MM.1S (cell line): ENCODE measurements at regions not wholly inside any gene's neighbourhood (a gene's known extent, or its start where the extent isn't known, plus 50 kb on each side); places are given as distances from the start of the nearest gene placed in this dataset.

ENCODE experiments used
- DNase-seq: peaks from one replicate; pipeline ENCODE4 v3.0.0-alpha.2; 2015
- H2AFZ ChIP-seq: fragments of 300-600 bp; sonication (generic); 2 replicates; pipeline ENCODE4 v1.6.0; 2016; ENCODE audit warnings: antibody characterized with exemption, low read length
- H3F3A ChIP-seq: fragments of 300-600 bp; sonication (generic); 2 replicates; pipeline ENCODE4 v1.6.1; 2016; ENCODE audit warnings: mild to moderate bottlenecking, antibody characterized with exemption, low read length, moderate library complexity, mixed read lengths; ENCODE audit not compliant: insufficient read depth
- H3K27ac ChIP-seq: fragments of 300-600 bp; sonication (generic); 2 replicates; pipeline ENCODE4 v1.5.1; 2016; ENCODE audit warnings: mild to moderate bottlenecking, low read length
- H3K27me3 ChIP-seq: fragments of 300-600 bp; sonication (generic); replicated peaks from 2 replicates; pipeline ENCODE4 v1.6.0; 2016; ENCODE audit warnings: low read length; ENCODE audit not compliant: insufficient read depth
- H3K36me3 ChIP-seq: fragments of 300-600 bp; sonication (generic); replicated peaks from 2 replicates; pipeline ENCODE4 v1.6.1; 2016; ENCODE audit warnings: mild to moderate bottlenecking, low read length, mixed read lengths; ENCODE audit not compliant: insufficient read depth
- H3K4me1 ChIP-seq: fragments of 300-600 bp; sonication (generic); 2 replicates; pipeline ENCODE4 v1.6.1; 2016; ENCODE audit warnings: low read length, mixed read lengths
- H3K4me2 ChIP-seq: fragments of 300-600 bp; sonication (generic); 2 replicates; pipeline ENCODE4 v1.6.0; 2016; ENCODE audit warnings: low read depth, low read length
- H3K4me3 ChIP-seq: fragments of 300-600 bp; sonication (generic); 2 replicates; pipeline ENCODE4 v1.5.1; 2016; ENCODE audit warnings: low read length, mixed read lengths
- H3K79me2 ChIP-seq: fragments of 300-600 bp; sonication (generic); 2 replicates; pipeline ENCODE4 v1.6.1; 2016; ENCODE audit warnings: mixed run types, low read length, mixed read lengths
- H3K9ac ChIP-seq: fragments of 300-600 bp; sonication (generic); 2 replicates; pipeline ENCODE4 v1.6.1; 2016; ENCODE audit warnings: low read length, mixed read lengths
- H3K9me2 ChIP-seq: fragments of 300-600 bp; sonication (generic); replicated peaks from 2 replicates; pipeline ENCODE4 v1.6.1; 2016; ENCODE audit warnings: mild to moderate bottlenecking, low read length, mixed read lengths; ENCODE audit not compliant: insufficient read depth
- H3K9me3 ChIP-seq: fragments of 300-600 bp; sonication (generic); replicated peaks from 2 replicates; pipeline ENCODE4 v1.6.1; 2016; ENCODE audit warnings: mild to moderate bottlenecking, low read length, mixed read lengths; ENCODE audit not compliant: insufficient read depth
- H4K20me1 ChIP-seq: fragments of 300-600 bp; sonication (generic); 2 replicates; pipeline ENCODE4 v1.6.1; 2016; ENCODE audit warnings: mild to moderate bottlenecking, low read length, moderate library complexity, mixed read lengths; ENCODE audit not compliant: insufficient read depth
- CTCF ChIP-seq: fragments of 300-600 bp; sonication (generic); IDR thresholded peaks from 2 replicates; pipeline ENCODE4 v1.5.1; 2016; ENCODE audit warnings: antibody characterized with exemption, low read length, mixed read lengths
- EZH2 ChIP-seq: fragments of 300-600 bp; sonication (generic); optimal IDR thresholded peaks from 2 replicates; pipeline ENCODE3; 2017; ENCODE audit warnings: low read depth, mild to moderate bottlenecking, antibody characterized with exemption, low read length, mixed read lengths
- EZH2phosphoT487 ChIP-seq: fragments of 300-600 bp; sonication (generic); IDR thresholded peaks from 2 replicates; pipeline ENCODE4 v1.6.1; 2018; ENCODE audit warnings: antibody characterized with exemption, low read length

DNA sequence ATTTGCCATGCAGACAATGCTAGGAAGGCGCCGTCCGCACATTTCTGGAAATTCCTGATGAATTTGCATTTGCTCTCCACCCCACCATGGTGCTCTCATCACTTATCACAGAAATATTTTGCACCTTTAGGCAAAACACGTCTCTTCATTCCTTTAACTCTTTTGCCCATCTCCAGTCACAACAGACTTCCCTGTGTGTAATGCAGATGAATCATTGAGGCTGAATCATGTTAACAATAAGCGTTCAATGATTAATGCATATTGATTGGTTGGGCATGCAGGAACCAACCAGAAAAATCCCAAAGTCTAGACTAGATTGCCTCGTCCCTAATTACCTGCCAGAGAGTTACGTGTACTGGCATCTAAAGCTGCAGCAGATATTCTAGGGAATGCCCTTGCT, 80.0 kb upstream of the ATXN1 start:
- H3K36me3 ChIP-seq: no peaks in the 10 kb centered on the region
- H3K4me1 ChIP-seq: 0 out of 2 replicates have a peak, but pooled peaks cover 7% of the 10 kb centered on the region
- H3K27me3 ChIP-seq: no peaks in the 10 kb centered on the region
- no peak overlapping the region for H3K9ac ChIP-seq
- H3K4me2 ChIP-seq: no peak overlapping the region
- no peak overlapping the region for H3K27ac ChIP-seq
- no peak for TF ChIP-seq EZH2
- TF ChIP-seq CTCF: no peak
- TF ChIP-seq EZH2phosphoT487: no peak
- H3K9me3 ChIP-seq: no peaks in the 10 kb centered on the region
- H3K4me3 ChIP-seq: no peak overlapping the region
- DNase-seq: no peak
- no peaks in the 10 kb centered on the region for H3K79me2 ChIP-seq
- no peaks in the 10 kb centered on the region for H4K20me1 ChIP-seq
- peaks cover 5% of the 10 kb centered on the region; the same call in 1 of the 2 replicates for H3F3A ChIP-seq
- H3K9me2 ChIP-seq: no peaks in the 10 kb centered on the region
- no peak overlapping the region for H2AFZ ChIP-seq

- H3K9me2 ChIP-seq: no peaks in the 10 kb centered on the region
- H3F3A ChIP-seq: peaks cover 8% of the 10 kb centered on the region; the same call in 1 of the 2 replicates
- no peak overlapping the region for H3K9ac ChIP-seq
- H3K36me3 ChIP-seq: no peaks in the 10 kb centered on the region
- no peaks in the 10 kb centered on the region for H3K79me2 ChIP-seq
- no peak overlapping the region for H2AFZ ChIP-seq
- H3K4me2 ChIP-seq: no peak overlapping the region
- no peaks in the 10 kb centered on the region for H4K20me1 ChIP-seq
- DNase-seq: no peak
- H3K27ac ChIP-seq: no peak overlapping the region
- H3K4me3 ChIP-seq: no peak overlapping the region
- H3K4me1 ChIP-seq: peaks cover 11% of the 10 kb centered on the region; the same call in 1 of the 2 replicates
- H3K9me3 ChIP-seq: no peaks in the 10 kb centered on the region
- no peak for TF ChIP-seq CTCF
- no peak for TF ChIP-seq EZH2
- no peaks in the 10 kb centered on the region for H3K27me3 ChIP-seq
Measured at GRCh38 chr6:16840725-16841124, 79.5 kb upstream of the ATXN1 start.

DNA sequence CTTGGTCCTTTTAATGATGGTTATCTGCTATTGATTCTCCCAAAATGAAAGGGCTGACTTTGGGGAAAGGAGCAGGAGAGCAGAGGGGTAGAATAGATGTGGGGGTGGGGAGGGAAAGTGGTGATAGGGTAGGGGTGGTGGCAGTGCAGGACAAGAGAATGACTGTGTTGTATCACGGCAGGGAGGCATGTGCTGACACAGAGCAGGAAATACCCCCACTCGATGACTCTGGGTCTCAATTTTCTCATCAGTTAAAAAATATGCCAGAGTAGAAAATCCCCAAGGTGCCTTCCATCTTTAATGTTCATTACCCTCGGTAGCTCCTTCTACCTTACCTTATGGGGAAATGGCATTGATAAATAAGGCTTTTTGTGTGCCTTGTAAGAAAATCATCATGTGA, 79.0 kb upstream of the ATXN1 start:
- H3K9me2 ChIP-seq: no peaks in the 10 kb centered on the region
- no peaks in the 10 kb centered on the region for H4K20me1 ChIP-seq
- H3K9me3 ChIP-seq: no peaks in the 10 kb centered on the region
- DNase-seq: no peak
- TF ChIP-seq EZH2phosphoT487 (no peak), EZH2 (no peak), CTCF (no peak)
- H3K4me3 ChIP-seq: no peak overlapping the region
- no peak overlapping the region for H3K9ac ChIP-seq
- H3K36me3 ChIP-seq: no peaks in the 10 kb centered on the region
- no peaks in the 10 kb centered on the region for H3K27me3 ChIP-seq
- H3K4me1 ChIP-seq: peaks cover 12% of the 10 kb centered on the region; the same call in 1 of the 2 replicates
- no peak overlapping the region for H2AFZ ChIP-seq
- H3K27ac ChIP-seq: no peak overlapping the region
- no peaks in the 10 kb centered on the region for H3K79me2 ChIP-seq
- peaks cover 8% of the 10 kb centered on the region; the same call in 1 of the 2 replicates for H3F3A ChIP-seq
- no peak overlapping the region for H3K4me2 ChIP-seq
